ENCODE measurements at regions not wholly inside any gene's neighbourhood (a gene's known extent, or its start where the extent isn't known, plus 50 kb on each side); places are given as distances from the start of the nearest gene placed in this dataset.
"Not testable (repeated sequence)": the region's sequence is repeated elsewhere in the genome, so short reads cannot be mapped to it uniquely, and the experiment has no call there.

- no peak for DNase-seq
- no peaks in the 10 kb centered on the region for H3K9me3 ChIP-seq
Measured at GRCh38 chr18:47644896-47645295, 285.6 kb downstream of the SMAD2 start.

GRCh38 chr18:47637551-47637950 is 292.9 kb downstream of the SMAD2 start:
- H3K36me3 ChIP-seq (ENCODE audit: low read depth); H3K4me1 ChIP-seq (ENCODE audit: low read depth); H3K4me3 ChIP-seq; ATAC-seq; H3K9me3 ChIP-seq; intact Hi-C loops (cut with DNase I, micrococcal nuclease): not testable (repeated sequence)
- peak in 2 of 3 donors; percentile 24 to 64 for DNase-seq

More at GRCh38 chr18:47644896-47645295, 285.6 kb downstream of the SMAD2 start:
- H3K4me1 ChIP-seq (ENCODE audit: low read depth): no peaks in the 10 kb centered on the region
- ATAC-seq: no peak
- intact Hi-C loops (cut with DNase I, micrococcal nuclease): no loop called here
- TF ChIP-seq CTCF (IDR thresholded peaks at IDR 0.05): no peak
- H3K36me3 ChIP-seq (ENCODE audit: low read depth): no peaks in the 10 kb centered on the region
- no peak overlapping the region for H3K4me3 ChIP-seq

GRCh38 chr18:47635416-47635815 is 295.0 kb downstream of the SMAD2 start:
- TF ChIP-seq CTCF (IDR thresholded peaks at IDR 0.05): no peak
- DNase-seq: no peak
- no peak for ATAC-seq
- Histone ChIP-seq H3K4me1 (ENCODE audit: low read depth) (no peaks in the 10 kb centered on the region), H3K36me3 (ENCODE audit: low read depth) (no peaks in the 10 kb centered on the region), H3K9me3 (no peaks in the 10 kb centered on the region), H3K4me3 (no peak overlapping the region)
- intact Hi-C loops (cut with DNase I, micrococcal nuclease): no loop called here

GRCh38 chr18:47632970-47633635 is 297.4 kb downstream of the SMAD2 start:
- ATAC-seq: no peak
- intact Hi-C loops (cut with DNase I, micrococcal nuclease): no loop called here
- no peak overlapping the region for H3K4me3 ChIP-seq
- TF ChIP-seq CTCF (IDR thresholded peaks at IDR 0.05): no peak
- no peaks in the 10 kb centered on the region for H3K36me3 ChIP-seq (ENCODE audit: low read depth)
- no peaks in the 10 kb centered on the region for H3K4me1 ChIP-seq (ENCODE audit: low read depth)
- no peak for DNase-seq
- H3K9me3 ChIP-seq: no peaks in the 10 kb centered on the region

GRCh38 chr18:47628893-47629292 is 301.6 kb downstream of the SMAD2 start:
- TF ChIP-seq CTCF (IDR thresholded peaks at IDR 0.05): no peak
- ATAC-seq: no peak
- no peaks in the 10 kb centered on the region for H3K9me3 ChIP-seq

GRCh38 chr18:47628240-47628781 is 302.1 kb downstream of the SMAD2 start:
- no peak for TF ChIP-seq CTCF (IDR thresholded peaks at IDR 0.05)
- ATAC-seq: no peak
- H3K4me3 ChIP-seq: no peak overlapping the region
- no peaks in the 10 kb centered on the region for H3K36me3 ChIP-seq (ENCODE audit: low read depth)
- no peaks in the 10 kb centered on the region for H3K9me3 ChIP-seq
- DNase-seq: no peak
- intact Hi-C loops (cut with DNase I, micrococcal nuclease): no loop called here
- no peaks in the 10 kb centered on the region for H3K4me1 ChIP-seq (ENCODE audit: low read depth)

More at GRCh38 chr18:47628893-47629292, 301.6 kb downstream of the SMAD2 start:
- DNase-seq: no peak
- Histone ChIP-seq H3K4me1 (ENCODE audit: low read depth) (no peaks in the 10 kb centered on the region), H3K4me3 (no peak overlapping the region), H3K36me3 (ENCODE audit: low read depth) (no peaks in the 10 kb centered on the region)
- intact Hi-C loops (cut with DNase I, micrococcal nuclease): no loop called here
